Upper lobe of left lung (tissue), 4 donors: ENCODE measurements at regions not wholly inside any gene's neighbourhood (a gene's known extent, or its start where the extent isn't known, plus 50 kb on each side); places are given as distances from the start of the nearest gene placed in this dataset.

Source experiments
- CTCF ChIP-seq, 6 experiments: fragments of 450-650 bp in 4 of 6; fragments of 200-600 bp in 2 of 6; sonication (generic) in 2 of 6; IDR thresholded peaks; one replicate each; pipeline ENCODE4 v1.5.1; 2016 to 2019; ENCODE audit warnings: antibody characterized with exemption in 6 of 6
- EP300 ChIP-seq, 4 donors: sonication (generic); formaldehyde crosslinking; IDR thresholded peaks; one replicate each; pipeline ENCODE4 v1.5.1; 2017; ENCODE audit warnings: antibody characterized with exemption in 4 of 4, control low read depth in 2 of 4

GRCh38 chr6:6895929-6896328 is 211.8 kb upstream of the RREB1 start:
- TF ChIP-seq CTCF (IDR thresholded peaks at IDR 0.05) (no peak), EP300 (IDR thresholded peaks at IDR 0.05) (no peak)
